Fibroblast of skin of abdomen (primary cell): ENCODE measurements at regions not wholly inside any gene's neighbourhood (a gene's known extent, or its start where the extent isn't known, plus 50 kb on each side); places are given as distances from the start of the nearest gene placed in this dataset.
"Not testable (repeated sequence)": the region's sequence is repeated elsewhere in the genome, so short reads cannot be mapped to it uniquely, and the experiment has no call there.

Experiments used
- DNase-seq: peaks from one replicate; pipeline ENCODE4 v3.0.0-alpha.2; 2013

DNA sequence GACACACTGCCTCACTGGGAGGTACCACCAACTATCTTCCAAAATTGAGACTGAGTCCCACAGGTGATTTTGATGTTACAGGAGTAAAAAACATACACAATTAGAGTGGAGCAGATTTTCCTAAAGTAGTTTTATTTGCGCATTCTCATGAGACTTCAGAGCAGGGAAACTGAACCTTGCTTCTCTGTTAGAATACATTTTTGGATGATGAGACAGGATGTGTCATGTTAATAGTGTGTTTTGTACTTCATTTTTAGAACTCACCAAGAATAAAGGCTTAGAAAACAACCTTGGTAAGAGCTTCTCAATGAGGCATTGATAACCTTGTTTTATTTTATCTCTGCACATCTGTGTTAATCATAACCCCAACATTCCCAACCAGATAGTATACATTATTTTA is 310.2 kb upstream of the GALNT5 start:
- DNase-seq: peak; percentile 6

DNA sequence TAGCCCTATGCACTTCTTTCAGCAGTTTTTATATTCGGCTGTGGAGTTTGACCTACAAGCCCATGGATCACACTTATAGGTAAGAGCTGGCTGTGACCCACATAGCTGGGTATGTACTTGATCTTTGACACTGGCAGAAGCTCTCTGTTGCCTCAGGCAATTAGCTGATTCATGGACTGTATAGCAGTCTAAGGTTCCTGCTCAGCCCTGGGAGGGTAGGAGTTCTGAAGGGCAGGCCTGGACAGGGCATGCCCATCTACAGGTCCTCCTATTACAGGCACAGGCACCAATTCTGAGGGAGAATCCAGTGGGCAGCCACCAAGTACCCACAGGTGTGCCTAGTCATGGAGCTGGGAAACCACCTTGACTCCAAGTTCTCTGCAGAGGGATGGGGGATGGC is 301.8 kb upstream of the GALNT5 start:
- no peak for DNase-seq

DNA sequence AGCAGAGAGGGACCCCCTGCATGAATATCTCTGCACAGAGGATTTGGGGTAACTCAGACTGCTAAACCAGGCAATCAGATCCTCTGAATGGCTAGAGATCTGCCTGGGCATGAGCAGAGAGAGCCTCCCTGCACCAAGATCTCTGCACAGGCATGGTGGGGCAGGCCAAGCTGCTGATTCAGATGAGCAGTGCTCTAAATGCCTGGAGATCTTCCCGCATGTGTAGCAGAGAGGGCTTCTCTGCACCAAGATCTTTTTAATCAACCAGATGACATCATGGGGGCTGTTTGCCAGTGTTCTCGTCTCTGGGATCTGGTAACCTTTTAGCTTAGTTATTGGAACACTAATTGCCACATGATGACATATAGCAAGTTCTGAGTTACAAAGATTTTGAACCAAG is 301.3 kb upstream of the GALNT5 start:
- DNase-seq: no peak

DNA sequence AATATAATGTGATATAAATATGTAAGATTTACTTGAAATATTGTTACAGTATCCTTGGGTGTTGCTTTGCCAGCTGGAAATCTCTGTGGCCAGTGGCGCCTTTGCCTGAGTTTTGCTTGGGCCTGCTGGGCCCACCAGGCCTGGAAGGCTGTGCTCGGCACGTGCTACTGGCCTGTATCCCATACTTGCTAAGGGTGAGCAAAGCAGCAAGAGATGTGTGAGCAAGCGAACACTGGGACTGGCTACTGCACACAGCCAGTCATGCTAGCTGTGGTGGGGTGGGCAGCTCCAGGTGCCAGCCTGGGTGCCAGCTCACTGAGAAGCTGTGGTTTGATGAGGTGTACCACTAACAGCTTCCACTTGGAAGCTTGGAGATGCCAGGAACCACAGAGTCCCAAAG is 299.1 kb upstream of the GALNT5 start:
- no peak for DNase-seq

DNA sequence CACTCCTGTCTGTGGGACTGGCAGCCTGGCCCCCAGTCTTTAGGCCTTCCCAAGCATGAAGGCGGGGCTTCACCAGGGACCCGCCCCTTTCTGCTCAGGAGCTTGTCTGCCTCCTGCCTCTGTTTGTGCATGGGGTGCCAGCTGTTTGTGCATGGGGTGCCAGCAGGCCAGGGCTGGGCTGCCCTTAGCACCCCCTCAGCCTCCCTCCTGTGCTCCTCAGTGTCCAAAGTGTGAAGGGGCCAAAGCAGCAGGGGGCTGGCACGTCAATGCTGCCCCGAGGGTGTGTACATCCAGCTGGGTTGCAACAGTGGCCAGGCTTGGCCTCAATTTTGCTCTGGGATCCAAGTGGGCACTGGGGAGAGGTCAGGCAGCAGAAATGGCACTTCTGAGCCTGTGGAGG is 298.0 kb upstream of the GALNT5 start:
- no peak for DNase-seq

DNA sequence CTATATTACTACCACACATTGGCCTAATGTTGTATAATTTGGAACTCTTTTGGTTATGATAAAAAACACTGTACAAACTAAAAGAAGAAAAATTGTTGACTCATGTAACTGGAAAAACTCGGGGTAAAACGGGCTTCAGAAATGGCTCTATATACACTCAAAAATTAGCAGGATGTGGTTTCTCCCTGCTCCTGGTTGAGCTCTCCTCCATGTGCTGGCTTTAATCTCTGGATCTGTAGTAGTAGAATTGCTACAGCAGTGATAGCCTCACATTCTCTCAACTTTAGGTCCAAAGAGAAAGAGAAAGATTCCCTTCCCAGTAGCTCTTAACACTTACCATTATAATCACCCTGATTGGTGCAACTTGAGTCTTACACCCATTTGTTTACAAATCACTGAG is 274.9 kb upstream of the GALNT5 start:
- no peak for DNase-seq

DNA sequence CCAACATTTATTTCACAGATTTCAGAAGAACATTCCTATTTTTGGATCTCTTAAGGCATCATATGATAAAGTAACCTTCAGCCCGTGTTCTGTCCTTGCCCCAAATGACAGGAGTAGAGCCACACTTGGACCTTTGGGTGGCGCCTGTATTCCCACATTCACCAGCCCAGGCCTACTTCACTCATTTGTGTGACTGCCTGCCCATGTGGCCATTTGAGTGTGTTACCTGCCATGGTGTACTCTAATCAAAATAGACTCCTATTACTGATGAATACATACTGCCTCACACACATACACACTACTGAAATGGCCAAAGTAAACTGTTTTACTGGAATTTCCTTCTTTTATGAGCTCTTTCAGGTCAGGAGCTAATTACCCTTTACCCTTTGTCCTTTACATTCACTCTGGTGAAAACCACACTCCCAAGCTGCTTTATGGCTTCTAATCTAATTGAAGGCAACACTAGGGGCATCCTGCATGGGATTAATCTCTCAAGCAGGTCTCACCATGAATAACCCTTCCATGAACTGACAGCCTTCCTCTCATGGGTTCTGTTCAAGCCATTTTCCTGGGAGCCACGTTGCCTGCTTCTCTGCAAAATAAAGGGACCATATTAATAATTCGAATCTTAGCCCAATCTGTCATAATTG is 271.0 kb upstream of the GALNT5 start:
- DNase-seq: no peak

DNA sequence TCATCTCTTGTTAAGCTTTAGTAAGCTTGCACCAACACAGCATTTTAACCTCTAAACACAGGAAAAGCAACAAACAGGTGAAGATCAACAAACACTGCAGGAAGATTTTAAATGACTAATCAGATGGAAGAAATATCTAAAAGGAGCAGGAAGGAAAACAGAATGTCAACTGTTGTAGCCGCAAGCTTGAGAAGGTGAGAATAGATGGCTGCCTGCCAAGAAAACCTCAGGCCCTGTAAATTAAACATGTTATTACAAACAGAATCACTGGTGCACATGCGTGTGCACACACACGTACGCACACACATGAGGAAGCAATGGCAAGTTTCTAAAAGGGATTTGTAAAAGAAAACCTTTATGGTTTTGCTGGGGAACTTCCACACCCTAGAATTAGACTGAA is 257.8 kb upstream of the GALNT5 start:
- no peak for DNase-seq

DNA sequence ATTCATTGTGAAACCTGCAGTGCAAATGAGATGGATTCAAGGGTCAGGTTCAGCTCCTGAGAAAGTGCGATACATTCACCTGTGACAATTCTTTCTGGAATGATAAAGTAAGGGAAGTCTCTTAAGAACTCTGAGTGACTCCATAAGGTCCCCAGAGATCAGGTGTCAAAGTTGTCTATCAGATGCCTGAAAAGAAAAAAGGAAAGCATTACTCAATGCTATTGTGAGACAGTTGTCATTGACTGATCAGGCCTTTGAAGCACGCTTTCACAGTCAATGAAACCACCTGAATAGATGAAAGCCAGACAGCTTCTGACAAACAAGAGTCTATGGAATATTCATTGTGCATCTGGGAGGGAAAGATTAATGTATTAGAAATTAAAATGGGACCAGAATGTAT is 252.7 kb upstream of the GALNT5 start:
- DNase-seq: no peak

DNA sequence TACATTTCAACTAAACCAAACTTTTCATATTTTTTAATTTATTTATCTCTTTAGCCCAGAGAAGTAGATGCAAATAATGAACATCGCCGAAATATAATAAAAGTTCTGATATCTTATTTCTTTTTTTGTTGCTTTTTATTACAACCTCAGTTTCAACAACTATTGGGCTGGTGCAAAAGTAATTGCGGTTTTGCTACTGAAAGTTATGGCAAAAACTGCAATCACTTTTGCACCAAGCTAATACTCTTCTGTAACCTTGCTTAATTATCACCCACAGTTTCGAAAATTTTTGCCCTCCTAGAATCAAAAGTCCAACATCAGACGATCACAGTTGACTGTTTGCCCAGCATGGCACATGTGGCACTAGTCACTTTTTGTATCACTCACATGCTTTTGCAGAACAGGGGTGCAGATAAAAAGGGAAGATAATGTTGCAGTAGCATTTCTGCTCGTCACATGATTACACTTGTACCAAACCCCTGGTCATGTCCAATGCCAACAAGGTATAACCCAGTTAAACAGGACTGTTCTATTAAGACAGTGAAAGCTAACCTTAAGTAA is 242.4 kb upstream of the GALNT5 start:
- DNase-seq: no peak

DNA sequence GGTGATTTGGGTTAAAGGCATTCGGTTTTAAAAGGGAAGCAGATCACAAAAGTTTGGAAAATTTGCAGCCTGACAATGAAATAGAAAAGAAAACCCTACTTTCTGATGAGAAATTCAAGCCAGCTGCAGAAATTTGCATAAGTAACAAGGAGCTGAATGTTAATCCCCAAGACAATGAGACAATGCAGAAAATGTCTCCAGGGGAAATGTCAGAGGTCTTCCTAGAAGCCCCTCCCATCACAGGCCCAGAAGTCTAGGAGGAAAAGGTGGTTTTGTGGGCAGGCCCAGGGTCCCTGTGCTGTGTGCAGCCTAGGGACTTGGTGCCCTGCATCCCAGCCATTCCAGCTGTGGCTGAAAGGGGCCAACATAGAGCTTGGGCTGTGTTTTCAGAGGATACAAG is 234.2 kb upstream of the GALNT5 start:
- DNase-seq: not testable (repeated sequence)

DNA sequence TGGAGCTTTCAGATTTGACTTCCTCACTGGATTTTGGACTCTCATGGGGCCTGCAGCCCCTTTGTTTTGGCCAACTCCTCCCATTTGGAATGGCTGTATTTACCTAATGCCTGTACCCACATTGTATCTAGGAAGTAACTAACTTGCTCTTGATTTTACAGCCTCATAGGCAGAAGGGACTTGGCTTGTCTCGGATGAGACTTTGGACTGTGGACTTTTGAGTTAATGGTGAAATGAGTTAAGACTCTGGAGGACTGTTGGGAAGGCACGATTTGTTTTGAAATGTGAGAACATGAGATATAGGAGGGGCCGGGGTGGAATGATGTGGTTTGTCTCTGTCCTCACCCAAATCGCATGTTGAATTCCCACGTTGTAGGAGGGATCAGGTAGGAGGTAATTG is 233.4 kb upstream of the GALNT5 start:
- DNase-seq: no peak

DNA sequence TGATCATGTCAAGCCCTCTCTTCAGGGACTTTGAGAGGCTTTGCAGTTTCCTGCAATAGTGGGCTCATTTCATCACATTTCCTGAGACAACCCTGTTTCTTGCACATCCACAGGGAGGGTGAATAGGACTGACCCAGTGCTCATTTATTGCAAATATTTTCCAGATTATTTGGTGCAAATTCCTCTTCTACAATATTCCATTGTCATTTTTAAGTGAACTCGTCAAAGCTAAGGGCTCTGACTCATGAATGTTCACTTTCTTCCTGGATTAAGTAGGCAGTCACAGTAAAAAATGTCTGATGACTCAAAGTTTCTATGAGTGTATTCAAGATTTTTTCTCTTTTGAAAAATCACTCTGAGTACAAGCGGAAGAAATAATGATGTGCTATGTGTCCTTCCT is 225.5 kb upstream of the GALNT5 start:
- DNase-seq: peak; percentile 95

DNA sequence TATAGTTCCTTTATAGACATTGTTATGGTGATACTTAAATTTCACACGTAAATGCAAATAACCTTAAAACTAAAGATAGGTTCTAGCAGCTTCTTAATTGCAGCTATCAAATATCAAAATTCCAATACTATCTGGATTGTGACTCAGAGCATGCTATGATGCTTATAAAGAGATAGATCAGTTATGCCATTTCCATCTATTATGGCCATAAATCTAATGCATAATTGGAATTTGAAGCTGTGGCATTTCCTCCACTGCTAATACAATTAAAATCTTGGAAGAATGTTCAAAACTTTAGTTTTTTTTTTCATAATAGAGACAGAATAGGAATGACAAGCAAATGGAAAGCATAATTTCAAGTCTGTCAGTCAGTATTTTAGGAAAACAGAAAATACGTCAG is 220.8 kb upstream of the GALNT5 start:
- peak; percentile 52 for DNase-seq

DNA sequence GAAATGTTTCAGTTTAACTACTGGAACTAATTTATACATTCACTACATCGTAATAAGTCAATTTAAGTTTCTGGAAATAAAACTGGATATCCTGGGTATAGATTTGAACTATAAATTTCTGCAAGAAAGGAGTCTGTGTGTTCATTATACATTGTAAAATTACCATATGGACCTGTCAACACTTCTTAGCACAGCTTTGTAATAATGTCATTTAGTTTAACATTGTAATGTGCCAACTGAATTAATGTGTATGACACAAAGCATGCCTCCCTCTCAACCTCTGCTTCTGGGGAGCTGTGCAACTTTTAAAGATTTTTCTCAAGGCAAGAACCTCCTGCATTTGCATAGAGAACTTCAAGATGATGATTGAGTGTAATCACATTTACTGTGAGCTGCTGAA is 213.7 kb upstream of the GALNT5 start:
- DNase-seq: no peak

DNA sequence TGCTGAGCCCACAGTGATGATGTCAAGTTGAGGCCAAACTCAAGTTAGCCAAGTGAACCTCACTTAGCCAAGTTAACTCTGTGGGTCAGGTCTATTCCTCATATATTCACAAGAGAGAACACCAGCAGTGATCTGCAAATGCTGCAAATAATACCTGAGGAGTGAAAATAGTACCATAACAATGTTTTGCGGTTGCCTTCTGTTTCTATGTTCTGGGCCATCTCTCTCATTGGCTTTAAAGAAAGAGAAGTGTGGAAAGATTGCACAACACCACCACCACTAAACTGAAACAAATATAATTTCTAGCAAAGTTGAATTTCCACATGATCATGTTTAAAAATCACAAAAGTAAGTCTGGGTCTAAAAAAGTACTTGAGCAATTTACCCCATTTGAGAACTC is 211.1 kb upstream of the GALNT5 start:
- DNase-seq: no peak

DNA sequence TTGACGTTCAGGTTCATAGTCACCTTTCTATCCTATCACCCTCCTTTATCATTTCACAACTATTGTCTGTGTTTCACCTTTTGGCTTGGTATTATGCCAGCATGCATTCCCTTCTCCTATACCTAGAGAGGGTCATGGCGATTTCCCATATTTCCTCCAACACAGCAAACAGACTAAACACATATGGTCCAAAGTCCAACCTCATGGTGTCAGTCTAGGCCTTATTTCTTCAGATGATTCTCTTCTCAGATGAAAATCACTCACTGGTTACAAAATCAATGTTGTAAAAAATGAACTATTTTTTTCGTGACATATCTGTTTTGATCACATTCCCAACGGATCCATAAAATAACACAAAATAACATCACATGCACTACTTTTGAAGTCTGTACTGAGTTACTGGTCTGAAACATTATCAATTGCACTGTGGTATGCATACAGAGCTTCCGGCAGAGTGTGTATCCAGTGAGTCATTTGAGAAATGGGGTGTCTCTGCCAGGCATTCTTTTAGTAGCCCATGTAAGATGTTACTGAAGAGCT is 204.8 kb upstream of the GALNT5 start:
- peak; percentile 85 for DNase-seq

DNA sequence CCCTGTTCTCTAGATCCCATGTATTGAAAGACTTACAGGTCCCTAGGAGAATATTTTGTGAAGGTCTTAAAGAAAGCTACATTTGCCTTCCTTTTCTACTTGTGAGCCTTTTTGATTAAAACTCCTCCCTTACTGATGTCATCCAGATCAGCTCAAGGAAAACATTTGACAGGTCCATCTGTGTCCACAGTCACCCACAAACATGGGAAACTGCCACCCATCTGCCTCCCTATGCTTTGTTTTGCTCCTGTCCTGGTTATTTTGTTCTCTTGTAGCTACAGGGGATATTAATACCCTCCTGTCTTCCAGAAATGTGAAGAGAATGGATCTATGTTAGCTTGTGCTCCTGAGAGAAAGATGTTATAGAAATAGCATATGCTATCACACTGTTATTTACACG is 203.6 kb upstream of the GALNT5 start:
- no peak for DNase-seq

DNA sequence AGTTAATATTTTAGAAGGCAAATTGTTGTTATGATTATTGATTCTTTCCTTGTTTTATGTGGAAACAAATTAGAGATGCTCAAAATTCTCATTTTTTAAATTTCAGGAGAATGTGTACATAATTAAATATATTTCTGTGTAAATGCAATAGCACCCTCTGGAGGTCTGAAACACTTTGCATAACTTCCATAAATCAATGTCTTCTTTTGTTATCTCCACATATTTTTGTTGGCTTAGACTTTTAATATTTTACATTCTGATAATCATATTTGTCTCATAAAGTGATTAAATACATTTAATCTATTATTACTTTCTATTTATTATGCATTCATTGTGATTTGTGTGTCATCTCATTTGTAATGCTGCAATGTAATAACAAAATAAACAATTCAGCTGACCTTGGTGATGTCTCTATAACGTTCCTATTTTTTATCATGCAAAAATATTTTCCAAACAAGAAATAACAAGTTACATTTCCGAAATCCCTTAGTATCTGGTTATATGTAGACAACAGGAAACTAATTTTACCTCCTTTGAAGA is 201.8 kb upstream of the GALNT5 start:
- DNase-seq: peak; percentile 37

DNA sequence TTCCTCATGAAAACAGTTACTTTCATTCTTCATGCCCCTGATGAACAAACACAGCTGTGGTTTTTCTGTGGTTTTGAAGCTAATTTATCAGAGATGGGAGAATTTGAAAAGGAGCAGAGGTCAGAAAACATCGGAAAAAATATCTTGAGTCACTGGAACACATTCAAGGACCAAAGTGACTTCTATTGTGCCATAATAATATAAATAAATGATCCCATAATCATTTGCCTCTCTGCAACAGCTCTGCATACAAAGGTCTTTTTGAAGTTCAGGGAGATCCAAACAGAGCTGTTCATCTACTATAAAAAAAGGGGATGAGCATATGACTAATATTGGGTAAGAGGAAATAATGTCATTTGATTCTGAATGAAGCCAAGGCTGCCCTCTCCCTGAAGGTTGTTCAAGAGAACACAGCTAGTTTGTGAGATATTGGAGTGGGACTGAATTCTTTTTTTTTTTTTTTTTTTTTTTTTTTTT is 201.3 kb upstream of the GALNT5 start:
- peak; percentile 48 for DNase-seq

DNA sequence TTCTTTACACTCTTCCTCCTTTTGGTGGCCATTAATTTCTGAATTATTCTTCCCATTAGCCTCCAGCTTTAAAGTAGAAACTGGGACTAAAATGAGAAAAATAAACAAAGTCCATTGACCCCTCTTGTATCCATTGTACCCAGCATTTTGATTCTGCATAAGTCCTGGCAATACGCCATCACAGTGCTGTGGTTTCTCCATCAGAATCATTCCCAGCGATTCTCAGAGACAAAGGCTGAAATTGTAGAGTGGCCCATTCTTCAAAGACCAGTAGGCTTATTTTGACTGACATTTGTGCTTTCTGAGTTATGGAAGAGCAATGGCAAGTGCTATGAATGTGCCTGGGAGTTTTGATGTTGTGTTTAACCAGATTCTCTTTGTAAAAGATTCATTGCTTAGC is 199.3 kb upstream of the GALNT5 start:
- no peak for DNase-seq

DNA sequence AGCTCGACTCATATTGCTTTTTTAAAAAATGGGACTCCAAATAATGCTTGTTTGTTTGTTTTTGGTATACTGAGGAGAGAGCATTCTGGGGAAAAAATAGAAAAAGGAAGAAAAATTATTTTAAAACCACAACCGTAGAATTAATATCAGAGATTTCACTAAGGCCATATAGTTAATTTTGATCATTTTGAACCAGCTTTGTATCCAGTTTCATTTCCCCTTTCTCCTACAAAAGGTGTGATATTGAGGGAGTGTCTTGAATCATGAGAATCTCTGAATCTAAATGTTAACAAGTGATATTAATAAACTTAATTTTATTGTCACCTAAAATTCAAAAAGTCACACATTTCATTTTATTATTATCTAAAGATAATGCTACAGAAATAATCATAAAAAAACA is 198.5 kb upstream of the GALNT5 start:
- no peak for DNase-seq

DNA sequence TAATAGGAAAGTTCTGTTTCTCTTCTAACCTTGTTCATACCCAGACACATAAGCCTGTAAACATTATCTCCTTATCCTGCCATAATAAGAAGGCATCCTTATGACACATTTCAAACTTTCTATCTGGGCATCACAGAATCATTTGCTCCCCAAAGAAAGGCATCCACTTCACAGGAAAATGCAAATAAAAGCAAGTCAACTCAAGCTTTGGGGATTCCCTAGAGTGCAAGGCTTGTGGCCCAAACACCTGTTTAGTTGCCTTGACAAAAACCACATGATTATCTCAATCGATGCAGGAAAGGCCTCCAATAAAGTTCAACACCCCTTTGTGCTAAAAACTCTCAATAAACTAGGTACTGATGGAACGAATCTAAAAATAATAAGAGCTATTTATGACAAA is 195.7 kb upstream of the GALNT5 start:
- no peak for DNase-seq

DNA sequence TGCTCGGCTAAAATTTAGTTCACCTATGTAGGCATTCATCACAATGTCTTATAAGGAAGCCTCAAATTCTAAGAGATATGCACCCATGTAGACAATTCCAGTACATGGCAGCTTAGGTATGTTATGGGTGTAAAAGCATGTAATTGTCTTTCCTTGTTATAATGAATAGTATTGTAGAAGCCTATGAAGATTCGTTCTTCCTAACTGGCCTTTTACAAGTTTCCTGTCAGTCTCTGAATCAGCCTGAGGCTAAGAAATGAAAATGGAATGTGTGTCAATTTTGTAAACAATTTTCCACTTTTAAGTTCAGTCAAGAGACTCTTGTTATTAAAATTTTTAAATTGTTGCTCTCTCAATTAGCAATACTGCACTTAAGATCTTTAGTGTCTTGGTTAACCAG is 189.9 kb upstream of the GALNT5 start:
- no peak for DNase-seq
